IMR-90 (cell line): ENCODE measurements at regions not wholly inside any gene's neighbourhood (a gene's known extent, or its start where the extent isn't known, plus 50 kb on each side); places are given as distances from the start of the nearest gene placed in this dataset.

Experiments used
- ATAC-seq: fragments of 200-7000 bp; cut with Tn5 transposase; 2 replicates; pipeline ENCODE4 v1.9.1; 2020; ENCODE audit warnings: low read depth, mild to moderate bottlenecking, moderate library complexity
- BruUV-seq: library from RNA; stranded (reverse); fragments of 400-500 nt; replicated peaks from 2 replicates; lab custom pipeline; 2021; lab: Mats Ljungman, UMichigan
- CTCF ChIA-PET: fragments of 300-600 bp; formaldehyde crosslinking; extraction: SDS; loops from one replicate; lab custom pipeline; 2021; ENCODE audit warnings: antibody characterized with exemption; lab: Yijun Ruan, JAX
- POLR2A ChIA-PET: fragments of 300-600 bp; sonication (Branson Sonifier 250); formaldehyde crosslinking; loops from one replicate; lab custom pipeline; 2022; ENCODE audit warnings: antibody characterized with exemption; ENCODE audit not compliant: unreplicated experiment; lab: Charles Lee
- DNase-seq: peaks from one replicate; pipeline ENCODE4 v3.0.0; 2013
- H2AFZ ChIP-seq: replicated peaks from 2 replicates; pipeline ENCODE3; 2013; ENCODE audit warnings: low read length, mild to moderate bottlenecking; ENCODE audit not compliant: poor library complexity
- H2AK5ac ChIP-seq: 2 replicates; pipeline ENCODE4 v1.6.1; 2013; ENCODE audit warnings: low read depth, low read length, inconsistent platforms
- H2AK9ac ChIP-seq: replicated peaks from 2 replicates; pipeline ENCODE3; 2013; ENCODE audit warnings: mild to moderate bottlenecking, low read depth, low read length, moderate library complexity; ENCODE audit not compliant: poor library complexity
- H2BK120ac ChIP-seq: 2 replicates; pipeline ENCODE4 v1.6.1; 2013; ENCODE audit warnings: low read depth, low read length, inconsistent platforms
- H2BK15ac ChIP-seq: 3 replicates; pipeline ENCODE4 v1.6.1; 2013; ENCODE audit warnings: low read depth, low read length, inconsistent platforms
- H2BK20ac ChIP-seq: 2 replicates; pipeline ENCODE4 v1.6.1; 2013; ENCODE audit warnings: low read depth, mild to moderate bottlenecking, inconsistent platforms, low read length, moderate library complexity
- H2BK5ac ChIP-seq: 2 replicates; pipeline ENCODE4 v1.6.1; 2013; ENCODE audit warnings: mild to moderate bottlenecking, low read depth, low read length, inconsistent platforms; ENCODE audit not compliant: poor library complexity, severe bottlenecking
- H3K14ac ChIP-seq: replicated peaks from 2 replicates; pipeline ENCODE4 v1.6.1; 2013; ENCODE audit warnings: low read depth, low read length, inconsistent platforms
- H3K18ac ChIP-seq: 2 replicates; pipeline ENCODE4 v1.6.1; 2013; ENCODE audit warnings: low read depth, low read length, control low read depth
- H3K23ac ChIP-seq: 2 replicates; pipeline ENCODE4 v1.6.1; 2013; ENCODE audit warnings: low read depth, low read length, inconsistent platforms
- H3K27ac ChIP-seq: 2 replicates; pipeline ENCODE4 v1.5.1; 2013; ENCODE audit warnings: mild to moderate bottlenecking, control low read depth, low read length; ENCODE audit not compliant: insufficient read depth
- H3K27me3 ChIP-seq: 2 replicates; pipeline ENCODE4 v1.6.1; 2013; ENCODE audit warnings: low read length; ENCODE audit not compliant: control insufficient read depth, insufficient read depth
- H3K36me3 ChIP-seq: 2 replicates; pipeline ENCODE4 v1.6.1; 2013; ENCODE audit warnings: low read length, mixed read lengths; ENCODE audit not compliant: control insufficient read depth, insufficient read depth
- H3K4ac ChIP-seq: 2 replicates; pipeline ENCODE4 v1.6.1; 2013; ENCODE audit warnings: low read depth, low read length, inconsistent platforms
- H3K4me1 ChIP-seq: 2 replicates; pipeline ENCODE4 v1.6.1; 2013; ENCODE audit warnings: low read length, mixed read lengths; ENCODE audit not compliant: control insufficient read depth, insufficient read depth
- H3K4me2 ChIP-seq: 2 replicates; pipeline ENCODE4 v1.6.1; 2013; ENCODE audit warnings: low read depth, mild to moderate bottlenecking, control low read depth, low read length, moderate library complexity
- H3K4me3 ChIP-seq: 2 replicates; pipeline ENCODE4 v1.5.1; 2013; ENCODE audit warnings: low read depth, mild to moderate bottlenecking, control low read depth, low read length, moderate library complexity; ENCODE audit not compliant: insufficient read depth
- H3K56ac ChIP-seq: 2 replicates; pipeline ENCODE4 v1.6.1; 2013; ENCODE audit warnings: low read length, inconsistent platforms; ENCODE audit not compliant: insufficient read depth; ENCODE audit errors: extremely low read depth
- H3K79me1 ChIP-seq, 2 experiments: 2 replicates each; pipeline ENCODE4 v1.6.1; 2013; ENCODE audit warnings: low read length in 2 of 2, inconsistent platforms in 1 of 2, low read depth in 1 of 2
- H3K9ac ChIP-seq: 2 replicates; pipeline ENCODE4 v1.6.1; 2013; ENCODE audit warnings: low read depth, low read length, control low read depth
- H3K9me1 ChIP-seq: 2 replicates; pipeline ENCODE4 v1.6.1; 2013; ENCODE audit warnings: low read length, inconsistent platforms; ENCODE audit not compliant: insufficient read depth
- H3K9me3 ChIP-seq: 2 replicates; pipeline ENCODE4 v1.6.1; 2013; ENCODE audit warnings: low read length; ENCODE audit not compliant: control insufficient read depth, insufficient read depth
- H4K20me1 ChIP-seq: 2 replicates; pipeline ENCODE4 v1.6.1; 2013; ENCODE audit warnings: low read length, inconsistent platforms; ENCODE audit not compliant: insufficient read depth
- H4K5ac ChIP-seq: 2 replicates; pipeline ENCODE4 v1.6.1; 2013; ENCODE audit warnings: mild to moderate bottlenecking, low read depth, low read length, control low read depth
- H4K8ac ChIP-seq, 2 experiments: 2 replicates each; pipeline ENCODE4 v1.6.1; 2013; ENCODE audit warnings: low read depth in 2 of 2, low read length in 2 of 2, control low read depth in 1 of 2, inconsistent platforms in 1 of 2
- H4K91ac ChIP-seq: 2 replicates; pipeline ENCODE4 v1.6.1; 2013; ENCODE audit warnings: low read depth, low read length, inconsistent platforms; ENCODE audit not compliant: insufficient read depth
- BHLHE40 ChIP-seq: fragments of 150-350 bp; IDR thresholded peaks from 2 replicates; pipeline ENCODE4 v1.6.1; 2016; ENCODE audit warnings: mild to moderate bottlenecking, low read depth, low read length
- CEBPB ChIP-seq: IDR thresholded peaks from 2 replicates; pipeline ENCODE4 v1.6.1; 2012; ENCODE audit warnings: low read depth, low read length, improper control_type of control experiment
- CHD1 ChIP-seq: IDR thresholded peaks from 2 replicates; pipeline ENCODE4 v1.6.1; 2012; ENCODE audit warnings: low read depth, low read length, improper control_type of control experiment
- CTCF ChIP-seq: conservative IDR thresholded peaks from 2 replicates; pipeline ENCODE4 v1.5.1; 2012; ENCODE audit warnings: mild to moderate bottlenecking, low read depth, low read length, improper control_type of control experiment
- ELK1 ChIP-seq: fragments of 150-350 bp; IDR thresholded peaks from 2 replicates; pipeline ENCODE4 v1.6.1; 2016; ENCODE audit warnings: low read depth, mild to moderate bottlenecking, low read length, moderate library complexity, borderline replicate concordance
- FOS ChIP-seq: fragments of 150-350 bp; IDR thresholded peaks from 2 replicates; pipeline ENCODE4 v1.6.1; 2016; ENCODE audit warnings: low read depth, low read length
- MAFK ChIP-seq: IDR thresholded peaks from 2 replicates; pipeline ENCODE4 v1.6.1; 2012; ENCODE audit warnings: low read depth, low read length, improper control_type of control experiment
- MAZ ChIP-seq: IDR thresholded peaks from 2 replicates; pipeline ENCODE4 v1.6.1; 2012; ENCODE audit warnings: low read depth, mild to moderate bottlenecking, low read length, improper control_type of control experiment, moderate library complexity, borderline replicate concordance
- MXI1 ChIP-seq: IDR thresholded peaks from 2 replicates; pipeline ENCODE4 v1.6.1; 2012; ENCODE audit warnings: low read depth, mild to moderate bottlenecking, low read length, moderate library complexity, borderline replicate concordance
- NFE2L2 ChIP-seq: fragments of 150-350 bp; IDR thresholded peaks from 2 replicates; pipeline ENCODE4 v1.6.1; 2016; ENCODE audit warnings: low read depth, mild to moderate bottlenecking, low read length
- POLR2A ChIP-seq: IDR thresholded peaks from 2 replicates; pipeline ENCODE4 v1.6.1; 2012; ENCODE audit warnings: mild to moderate bottlenecking, low read depth, low read length
- RAD21 ChIP-seq: IDR thresholded peaks from 2 replicates; pipeline ENCODE4 v1.6.1; 2012; ENCODE audit warnings: low read length, improper control_type of control experiment
- RCOR1 ChIP-seq: IDR thresholded peaks from 2 replicates; pipeline ENCODE4 v1.6.1; 2012; ENCODE audit warnings: mild to moderate bottlenecking, low read length, improper control_type of control experiment; ENCODE audit not compliant: insufficient replicate concordance
- RFX5 ChIP-seq: IDR thresholded peaks from 2 replicates; pipeline ENCODE4 v1.8.0; 2012; ENCODE audit warnings: low read depth, mild to moderate bottlenecking, low read length, moderate library complexity
- SMC3 ChIP-seq: fragments of 150-350 bp; IDR thresholded peaks from 2 replicates; pipeline ENCODE4 v1.6.1; 2016; ENCODE audit warnings: low read depth, mild to moderate bottlenecking, antibody characterized with exemption, low read length, moderate library complexity
- USF2 ChIP-seq: fragments of 150-350 bp; IDR thresholded peaks from 2 replicates; pipeline ENCODE4 v1.6.1; 2017; ENCODE audit warnings: mild to moderate bottlenecking, antibody characterized with exemption, low read length, low read depth
- WGBS, 2 experiments: methylation state at CpG; one replicate each; pipeline versions ENCODE4 v1.1.5 to v1.1.7; 2013; ENCODE audit warnings: missing lambda C conversion rate in 2 of 2; ENCODE audit not compliant: insufficient read length in 1 of 2; ENCODE audit errors: extremely low coverage in 2 of 2; 5-methylcytosine and 5-hydroxymethylcytosine counted together
- dilution Hi-C: fragments of 300-500 bp; cut with HindIII; formaldehyde crosslinking; loops from one replicate; pipeline ENCODE4 v1.14.3; 2018; ENCODE audit warnings: low sequenced_read_pairs; ENCODE audit not compliant: unreplicated experiment
- in situ Hi-C: fragments of 300-500 bp; cut with MboI; formaldehyde crosslinking; loops from 3 replicates; pipeline ENCODE4 v1.14.3; 2019; ENCODE audit warnings: low sequenced_read_pairs, inconsistent platforms, mixed read lengths
- intact Hi-C: fragments of 100-400 bp; cut with micrococcal nuclease; formaldehyde crosslinking; loops from 2 replicates; pipeline ENCODE4 v1.10.0; 2022

GRCh38 chr3:154062513-154062912 is 58.7 kb upstream of the ARHGEF26 start:
- in situ Hi-C loops, result no loop called here
- Histone ChIP-seq H4K91ac (no peak overlapping the region), H2BK5ac (no peak overlapping the region), H2BK20ac (no peak overlapping the region), H3K14ac (no peak overlapping the region), H3K4me2 (no peak overlapping the region), H3K4ac (no peak overlapping the region), H3K4me1 (no peaks in the 10 kb centered on the region), H2AFZ (no peak overlapping the region), H4K8ac (no peak overlapping the region), H3K23ac (no peak overlapping the region), H3K36me3 (no peaks in the 10 kb centered on the region), H2BK15ac (no peak overlapping the region), H3K27me3 (no peaks in the 10 kb centered on the region), H2AK5ac (no peak overlapping the region), H3K27ac (no peak overlapping the region), H3K79me1 (no peaks in the 10 kb centered on the region), H4K5ac (no peak overlapping the region), H3K9me1 (no peaks in the 10 kb centered on the region), H3K9ac (no peak overlapping the region), H3K4me3 (no peak overlapping the region), H3K18ac (no peak overlapping the region), H2AK9ac (no peak overlapping the region), H2BK120ac (no peak overlapping the region), H3K56ac (no peak overlapping the region), H3K9me3 (no peaks in the 10 kb centered on the region), H4K20me1 (no peaks in the 10 kb centered on the region)
- no TSS peak for BruUV-seq
- dilution Hi-C loops, result no loop called here
- CTCF ChIA-PET, result no interaction called here
- intact Hi-C loops, result no loop called here
- TF ChIP-seq MXI1 (no peak), USF2 (no peak), ELK1 (no peak), MAZ (no peak), RFX5 (no peak), NFE2L2 (no peak), RAD21 (no peak), FOS (no peak), MAFK (no peak), BHLHE40 (no peak), SMC3 (no peak), RCOR1 (no peak), CTCF (no peak), CEBPB (no peak), CHD1 (no peak), POLR2A (no peak)
- ATAC-seq (no peak), DNase-seq (no peak)
- WGBS, 2 experiments, result no CpG with 5 or more reads among the region's 7 CpGs
- POLR2A ChIA-PET, result no interaction called here
